ENCODE measurements at regions not wholly inside any gene's neighbourhood (a gene's known extent, or its start where the extent isn't known, plus 50 kb on each side); places are given as distances from the start of the nearest gene placed in this dataset.
A peak's percentile ranks its signal among the peaks of the same experiment; 100 is the strongest.
"Not testable (repeated sequence)": the region's sequence is repeated elsewhere in the genome, so short reads cannot be mapped to it uniquely, and the experiment has no call there.

GRCh38 chr10:3656214-3656613 lies 128.8 kb downstream of the KLF6 start:
- H3K9me3 ChIP-seq: no peaks in the 10 kb centered on the region
- H3K27me3 ChIP-seq: no peaks in the 10 kb centered on the region
- H3K27ac ChIP-seq: no peak overlapping the region
- intact Hi-C loops (cut with DNase I): no loop called here
- H3K4me3 ChIP-seq: no peak overlapping the region
- no peaks in the 10 kb centered on the region for H3K4me1 ChIP-seq
- no peak for TF ChIP-seq POLR2AphosphoS5 (IDR thresholded peaks at IDR 0.05; ENCODE audit: insufficient read depth in 1 of 2, low read depth in 1 of 2)
- no peak for TF ChIP-seq POLR2A (IDR thresholded peaks at IDR 0.05)
- no peak for DNase-seq (ENCODE audit: extremely low spot score in 2 of 2)
- no peaks in the 10 kb centered on the region for H3K36me3 ChIP-seq

- Histone ChIP-seq H3K36me3 (no peaks in the 10 kb centered on the region), H3K9me3 (no peaks in the 10 kb centered on the region), H3K27ac (no peak overlapping the region), H3K27me3 (no peaks in the 10 kb centered on the region), H3K4me3 (no peak overlapping the region), H3K4me1 (no peaks in the 10 kb centered on the region)
- TF ChIP-seq POLR2A (IDR thresholded peaks at IDR 0.05) (no peak), CTCF (IDR thresholded peaks at IDR 0.05) (no peak), POLR2AphosphoS5 (IDR thresholded peaks at IDR 0.05; ENCODE audit: insufficient read depth in 1 of 2, low read depth in 1 of 2) (no peak)
- intact Hi-C loops (cut with DNase I): no loop called here
- DNase-seq (ENCODE audit: extremely low spot score in 2 of 2): no peak
Measured at GRCh38 chr10:3655528-3655927, 129.5 kb downstream of the KLF6 start.

GRCh38 chr10:3654980-3655379 lies 130.0 kb downstream of the KLF6 start:
- no peaks in the 10 kb centered on the region for H3K27me3 ChIP-seq
- H3K27ac ChIP-seq: no peak overlapping the region
- no peaks in the 10 kb centered on the region for H3K36me3 ChIP-seq
- intact Hi-C loops (cut with DNase I): no loop called here
- no peak overlapping the region for H3K4me3 ChIP-seq
- TF ChIP-seq POLR2AphosphoS5 (IDR thresholded peaks at IDR 0.05; ENCODE audit: insufficient read depth in 1 of 2, low read depth in 1 of 2) (no peak), CTCF (IDR thresholded peaks at IDR 0.05) (no peak), POLR2A (IDR thresholded peaks at IDR 0.05) (no peak)
- H3K4me1 ChIP-seq: no peaks in the 10 kb centered on the region
- no peaks in the 10 kb centered on the region for H3K9me3 ChIP-seq
- no peak for DNase-seq (ENCODE audit: extremely low spot score in 2 of 2)

GRCh38 chr10:3654496-3654895 lies 130.5 kb downstream of the KLF6 start:
- Histone ChIP-seq H3K9me3 (no peaks in the 10 kb centered on the region), H3K36me3 (no peaks in the 10 kb centered on the region), H3K27me3 (no peaks in the 10 kb centered on the region), H3K27ac (no peak overlapping the region), H3K4me1 (no peaks in the 10 kb centered on the region), H3K4me3 (no peak overlapping the region)
- TF ChIP-seq POLR2AphosphoS5 (IDR thresholded peaks at IDR 0.05; ENCODE audit: insufficient read depth in 1 of 2, low read depth in 1 of 2): no peak
- TF ChIP-seq CTCF (IDR thresholded peaks at IDR 0.05): no peak
- DNase-seq (ENCODE audit: extremely low spot score in 2 of 2): no peak
- intact Hi-C loops (cut with DNase I): no loop called here

GRCh38 chr10:3653303-3653702 lies 131.7 kb downstream of the KLF6 start:
- peak overlapping the region; percentile 3 to 24 for H3K4me3 ChIP-seq
- H3K27ac ChIP-seq; H3K4me1 ChIP-seq; H3K27me3 ChIP-seq; DNase-seq (ENCODE audit: extremely low spot score in 2 of 2); intact Hi-C loops (cut with DNase I); H3K9me3 ChIP-seq; H3K36me3 ChIP-seq: not testable (repeated sequence)

- H3K4me1 ChIP-seq: no peaks in the 10 kb centered on the region
- DNase-seq (ENCODE audit: extremely low spot score in 2 of 2): no peak
- no peaks in the 10 kb centered on the region for H3K27me3 ChIP-seq
- no peaks in the 10 kb centered on the region for H3K9me3 ChIP-seq
- no peaks in the 10 kb centered on the region for H3K36me3 ChIP-seq
- no peak for TF ChIP-seq POLR2A (IDR thresholded peaks at IDR 0.05)
- TF ChIP-seq CTCF (IDR thresholded peaks at IDR 0.05): no peak
- TF ChIP-seq POLR2AphosphoS5 (IDR thresholded peaks at IDR 0.05; ENCODE audit: insufficient read depth in 1 of 2, low read depth in 1 of 2): no peak
- H3K4me3 ChIP-seq: peak overlapping the region; percentile 3 to 24
- no peak overlapping the region for H3K27ac ChIP-seq
- intact Hi-C loops (cut with DNase I): no loop called here
Measured at GRCh38 chr10:3652886-3653285, 132.1 kb downstream of the KLF6 start.

All from vagina (tissue), 2 donors.